ENCODE measurements at regions not wholly inside any gene's neighbourhood (a gene's known extent, or its start where the extent isn't known, plus 50 kb on each side); places are given as distances from the start of the nearest gene placed in this dataset.

- DNase-seq (ENCODE audit: low spot score) = no peak
- no peak overlapping the region for H3K4me3 ChIP-seq
- no peak overlapping the region for H3K27ac ChIP-seq
- no peak for TF ChIP-seq CTCF (IDR thresholded peaks at IDR 0.05)
These were observed 93.2 kb downstream of the UNCX start for GRCh38 chr7:1325646-1326510.

- DNase-seq (ENCODE audit: low spot score) = no peak
- no peak for TF ChIP-seq CTCF (IDR thresholded peaks at IDR 0.05)
- no peak overlapping the region for H3K27ac ChIP-seq
These were observed 93.8 kb downstream of the UNCX start for GRCh38 chr7:1326511-1326785.

GRCh38 chr7:1329261-1329660 lies 96.6 kb downstream of the UNCX start:
- no peak for DNase-seq (ENCODE audit: low spot score)
- Histone ChIP-seq H3K4me3 (no peak overlapping the region), H3K27ac (no peak overlapping the region)
- TF ChIP-seq CTCF (IDR thresholded peaks at IDR 0.05) = no peak

More at GRCh38 chr7:1326511-1326785, 93.8 kb downstream of the UNCX start:
- H3K4me3 ChIP-seq = no peak overlapping the region

- TF ChIP-seq CTCF (IDR thresholded peaks at IDR 0.05) = no peak
- Histone ChIP-seq H3K27ac (no peak overlapping the region), H3K4me3 (no peak overlapping the region)
- no peak for DNase-seq (ENCODE audit: low spot score)
These were observed 97.5 kb downstream of the UNCX start for GRCh38 chr7:1329966-1330800.

- Histone ChIP-seq H3K4me3 (no peak overlapping the region), H3K27ac (no peak overlapping the region)
- no peak for TF ChIP-seq CTCF (IDR thresholded peaks at IDR 0.05)
- DNase-seq (ENCODE audit: low spot score) = no peak
These were observed 98.2 kb downstream of the UNCX start for GRCh38 chr7:1330801-1331425.

GRCh38 chr7:1331561-1332467 lies 99.1 kb downstream of the UNCX start:
- no peak for DNase-seq (ENCODE audit: low spot score)
- no peak overlapping the region for H3K27ac ChIP-seq
- H3K4me3 ChIP-seq = no peak overlapping the region
- no peak for TF ChIP-seq CTCF (IDR thresholded peaks at IDR 0.05)
